ENCODE measurements at regions not wholly inside any gene's neighbourhood (a gene's known extent, or its start where the extent isn't known, plus 50 kb on each side); places are given as distances from the start of the nearest gene placed in this dataset.

- no peak overlapping the region for H3K4me3 ChIP-seq (ENCODE audit: low read length)
- H3K36me3 ChIP-seq (ENCODE audit: insufficient read depth, low read length), result no peaks in the 10 kb centered on the region
- no peak overlapping the region for H3K9ac ChIP-seq (ENCODE audit: low read depth, low read length)
- no peaks in the 10 kb centered on the region for H3K27me3 ChIP-seq (ENCODE audit: control insufficient read depth, insufficient read depth, low read length)
- no peak overlapping the region for H3K4me2 ChIP-seq (ENCODE audit: low read length)
- H3K9me3 ChIP-seq (replicated peaks; ENCODE audit: low read length), result no peaks in the 10 kb centered on the region
- H3K4me1 ChIP-seq (ENCODE audit: control insufficient read depth, insufficient read depth, low read length), result peaks cover 6% of the 10 kb centered on the region
These were observed 216.0 kb upstream of the NEGR1 start for GRCh38 chr1:72498371-72498770.

DNA sequence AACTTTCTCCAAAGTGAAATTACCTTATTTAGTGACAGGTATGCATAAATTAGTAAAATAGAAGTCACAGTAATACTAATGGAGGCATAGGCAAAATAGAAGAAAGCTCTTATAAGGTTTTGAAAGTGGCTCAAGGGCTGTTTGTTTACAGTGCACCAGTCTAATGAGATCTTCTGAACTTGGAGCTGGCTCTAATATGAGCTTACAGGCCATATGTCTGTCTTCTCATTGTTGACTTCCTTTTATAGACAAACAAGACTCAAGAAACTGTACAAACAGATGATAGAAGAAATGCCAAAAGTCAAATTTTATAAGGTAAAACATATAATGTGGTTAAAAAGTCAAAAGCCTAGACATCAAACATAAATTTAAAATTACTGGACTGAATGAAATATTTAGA lies 207.5 kb upstream of the NEGR1 start:
- Histone ChIP-seq H3K4me2 (ENCODE audit: low read length) (no peak overlapping the region), H3K9me3 (replicated peaks; ENCODE audit: low read length) (no peaks in the 10 kb centered on the region), H3K9ac (ENCODE audit: low read depth, low read length) (no peak overlapping the region), H3K27me3 (ENCODE audit: control insufficient read depth, insufficient read depth, low read length) (no peaks in the 10 kb centered on the region), H3K36me3 (ENCODE audit: insufficient read depth, low read length) (no peaks in the 10 kb centered on the region), H3K4me1 (ENCODE audit: control insufficient read depth, insufficient read depth, low read length) (no peaks in the 10 kb centered on the region), H3K4me3 (ENCODE audit: low read length) (no peak overlapping the region)

DNA sequence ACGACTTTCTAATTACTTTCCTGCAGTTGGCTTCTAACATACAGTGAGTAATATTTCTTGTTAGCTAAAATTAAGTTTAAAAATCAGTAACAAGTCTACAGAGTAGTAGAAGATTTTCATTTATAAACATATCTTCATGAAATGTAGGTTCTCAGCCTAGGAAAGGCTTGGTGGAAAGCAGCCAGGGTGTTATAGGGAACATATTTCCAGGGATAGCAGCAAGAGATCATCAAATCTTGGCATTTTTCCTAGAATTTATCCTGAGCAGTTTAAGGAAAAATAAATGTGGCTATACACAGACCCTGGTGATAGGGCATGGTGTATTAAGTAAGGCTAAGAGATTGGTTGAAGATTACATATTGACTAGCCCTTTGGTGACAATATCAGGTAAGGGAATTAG lies 203.5 kb upstream of the NEGR1 start:
- H3K4me1 ChIP-seq (ENCODE audit: control insufficient read depth, insufficient read depth, low read length), result no peaks in the 10 kb centered on the region
- no peaks in the 10 kb centered on the region for H3K27me3 ChIP-seq (ENCODE audit: control insufficient read depth, insufficient read depth, low read length)
- H3K4me2 ChIP-seq (ENCODE audit: low read length), result no peak overlapping the region

GRCh38 chr1:72483846-72484357 lies 201.6 kb upstream of the NEGR1 start:
- no peaks in the 10 kb centered on the region for H3K4me1 ChIP-seq (ENCODE audit: control insufficient read depth, insufficient read depth, low read length)
- no peak overlapping the region for H3K4me3 ChIP-seq (ENCODE audit: low read length)
- no peak overlapping the region for H3K4me2 ChIP-seq (ENCODE audit: low read length)
- no peaks in the 10 kb centered on the region for H3K36me3 ChIP-seq (ENCODE audit: insufficient read depth, low read length)
- H3K9ac ChIP-seq (ENCODE audit: low read depth, low read length), result no peak overlapping the region
- no peaks in the 10 kb centered on the region for H3K27me3 ChIP-seq (ENCODE audit: control insufficient read depth, insufficient read depth, low read length)
- no peaks in the 10 kb centered on the region for H3K9me3 ChIP-seq (replicated peaks; ENCODE audit: low read length)

More for the DNA sequence above, 203.5 kb upstream of the NEGR1 start:
- no peaks in the 10 kb centered on the region for H3K9me3 ChIP-seq (replicated peaks; ENCODE audit: low read length)
- H3K9ac ChIP-seq (ENCODE audit: low read depth, low read length), result no peak overlapping the region
- no peak overlapping the region for H3K4me3 ChIP-seq (ENCODE audit: low read length)
- H3K36me3 ChIP-seq (ENCODE audit: insufficient read depth, low read length), result no peaks in the 10 kb centered on the region

DNA sequence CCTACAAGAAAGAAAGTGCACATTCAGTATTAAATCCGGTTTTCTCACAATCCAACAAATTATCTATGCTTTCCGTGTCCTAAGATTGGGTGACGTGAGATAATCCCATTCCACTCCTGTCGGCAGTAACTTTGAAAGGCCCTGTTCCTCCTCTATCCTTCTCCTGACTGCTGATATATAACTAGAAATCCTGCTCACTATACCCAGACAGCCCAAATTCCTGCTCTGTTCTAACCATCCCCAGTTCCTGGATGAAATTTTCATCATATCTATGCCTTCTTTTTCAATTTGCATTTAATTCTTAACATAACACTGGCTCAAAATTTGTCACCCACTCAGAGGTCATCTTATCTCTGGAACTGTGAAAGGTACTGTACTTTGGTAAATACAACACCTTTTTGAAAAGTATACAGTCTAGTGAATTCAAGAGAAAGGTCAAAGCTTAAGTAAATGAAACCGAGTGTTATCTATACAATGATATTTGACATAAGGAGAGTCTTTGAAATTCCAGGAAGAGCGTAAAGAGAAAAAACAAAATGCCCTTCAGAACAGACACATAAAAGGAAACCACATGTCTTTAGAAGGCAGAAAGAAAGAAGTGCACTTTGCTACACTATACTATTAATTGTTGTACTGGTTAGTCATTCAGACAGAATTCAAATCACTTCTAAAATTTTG lies 200.5 kb upstream of the NEGR1 start:
- H3K27me3 ChIP-seq (ENCODE audit: control insufficient read depth, insufficient read depth, low read length), result no peaks in the 10 kb centered on the region
- H3K9ac ChIP-seq (ENCODE audit: low read depth, low read length), result no peak overlapping the region
- no peaks in the 10 kb centered on the region for H3K4me1 ChIP-seq (ENCODE audit: control insufficient read depth, insufficient read depth, low read length)
- H3K4me2 ChIP-seq (ENCODE audit: low read length), result no peak overlapping the region
- no peaks in the 10 kb centered on the region for H3K9me3 ChIP-seq (replicated peaks; ENCODE audit: low read length)
- no peak overlapping the region for H3K4me3 ChIP-seq (ENCODE audit: low read length)
- no peaks in the 10 kb centered on the region for H3K36me3 ChIP-seq (ENCODE audit: insufficient read depth, low read length)

- no peaks in the 10 kb centered on the region for H3K36me3 ChIP-seq (ENCODE audit: insufficient read depth, low read length)
- no peak overlapping the region for H3K4me3 ChIP-seq (ENCODE audit: low read length)
- no peak overlapping the region for H3K9ac ChIP-seq (ENCODE audit: low read depth, low read length)
- no peaks in the 10 kb centered on the region for H3K9me3 ChIP-seq (replicated peaks; ENCODE audit: low read length)
- H3K27me3 ChIP-seq (ENCODE audit: control insufficient read depth, insufficient read depth, low read length), result no peaks in the 10 kb centered on the region
- H3K4me2 ChIP-seq (ENCODE audit: low read length), result no peak overlapping the region
- no peaks in the 10 kb centered on the region for H3K4me1 ChIP-seq (ENCODE audit: control insufficient read depth, insufficient read depth, low read length)
These were observed 199.2 kb upstream of the NEGR1 start for GRCh38 chr1:72481420-72481970.

- Histone ChIP-seq H3K27me3 (ENCODE audit: control insufficient read depth, insufficient read depth, low read length) (no peaks in the 10 kb centered on the region), H3K9me3 (replicated peaks; ENCODE audit: low read length) (no peaks in the 10 kb centered on the region), H3K9ac (ENCODE audit: low read depth, low read length) (no peak overlapping the region), H3K4me2 (ENCODE audit: low read length) (no peak overlapping the region), H3K4me1 (ENCODE audit: control insufficient read depth, insufficient read depth, low read length) (no peaks in the 10 kb centered on the region), H3K4me3 (ENCODE audit: low read length) (no peak overlapping the region), H3K36me3 (ENCODE audit: insufficient read depth, low read length) (no peaks in the 10 kb centered on the region)
These were observed 184.0 kb upstream of the NEGR1 start for GRCh38 chr1:72466376-72466775.

- Histone ChIP-seq H3K4me3 (ENCODE audit: low read length) (no peak overlapping the region), H3K9me3 (replicated peaks; ENCODE audit: low read length) (no peaks in the 10 kb centered on the region), H3K4me2 (ENCODE audit: low read length) (no peak overlapping the region), H3K27me3 (ENCODE audit: control insufficient read depth, insufficient read depth, low read length) (no peaks in the 10 kb centered on the region), H3K36me3 (ENCODE audit: insufficient read depth, low read length) (no peaks in the 10 kb centered on the region), H3K4me1 (ENCODE audit: control insufficient read depth, insufficient read depth, low read length) (no peaks in the 10 kb centered on the region), H3K9ac (ENCODE audit: low read depth, low read length) (no peak overlapping the region)
These were observed 180.0 kb upstream of the NEGR1 start for GRCh38 chr1:72462186-72462905.

- H3K36me3 ChIP-seq (ENCODE audit: insufficient read depth, low read length), result no peaks in the 10 kb centered on the region
- H3K4me1 ChIP-seq (ENCODE audit: control insufficient read depth, insufficient read depth, low read length), result peaks cover 40% of the 10 kb centered on the region
- peak overlapping the region; percentile 5 for H3K4me2 ChIP-seq (ENCODE audit: low read length)
- no peak overlapping the region for H3K4me3 ChIP-seq (ENCODE audit: low read length)
- H3K9me3 ChIP-seq (replicated peaks; ENCODE audit: low read length), result no peaks in the 10 kb centered on the region
- H3K9ac ChIP-seq (ENCODE audit: low read depth, low read length), result no peak overlapping the region
- H3K27me3 ChIP-seq (ENCODE audit: control insufficient read depth, insufficient read depth, low read length), result no peaks in the 10 kb centered on the region
These were observed 159.9 kb upstream of the NEGR1 start for GRCh38 chr1:72442262-72442661.

DNA sequence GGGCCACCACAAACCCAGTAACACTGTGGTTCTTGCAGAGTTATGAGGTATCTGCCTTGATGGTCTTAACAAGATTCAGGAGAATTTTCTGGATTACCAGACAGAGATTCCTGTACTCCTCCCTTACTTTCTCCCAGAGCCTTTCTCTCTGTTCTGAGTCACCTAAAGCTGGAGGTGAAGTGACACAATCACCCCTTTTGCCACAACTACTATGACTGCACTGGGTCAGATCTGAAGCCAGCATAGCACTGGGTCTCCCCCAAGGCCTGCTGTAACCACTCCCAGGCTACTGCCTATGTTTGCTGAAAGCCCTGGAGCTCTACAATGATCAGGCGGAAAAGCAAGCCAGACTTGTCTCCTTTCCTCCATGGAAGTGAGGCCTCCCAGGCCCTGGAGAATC lies 156.7 kb upstream of the NEGR1 start:
- Histone ChIP-seq H3K36me3 (ENCODE audit: insufficient read depth, low read length) (no peaks in the 10 kb centered on the region), H3K4me2 (ENCODE audit: low read length) (peak overlapping the region; percentile 35), H3K9me3 (replicated peaks; ENCODE audit: low read length) (no peaks in the 10 kb centered on the region), H3K27me3 (ENCODE audit: control insufficient read depth, insufficient read depth, low read length) (no peaks in the 10 kb centered on the region), H3K4me1 (ENCODE audit: control insufficient read depth, insufficient read depth, low read length) (peaks cover 45% of the 10 kb centered on the region), H3K9ac (ENCODE audit: low read depth, low read length) (peak overlapping the region; percentile 33), H3K4me3 (ENCODE audit: low read length) (peak overlapping the region; percentile 23)

DNA sequence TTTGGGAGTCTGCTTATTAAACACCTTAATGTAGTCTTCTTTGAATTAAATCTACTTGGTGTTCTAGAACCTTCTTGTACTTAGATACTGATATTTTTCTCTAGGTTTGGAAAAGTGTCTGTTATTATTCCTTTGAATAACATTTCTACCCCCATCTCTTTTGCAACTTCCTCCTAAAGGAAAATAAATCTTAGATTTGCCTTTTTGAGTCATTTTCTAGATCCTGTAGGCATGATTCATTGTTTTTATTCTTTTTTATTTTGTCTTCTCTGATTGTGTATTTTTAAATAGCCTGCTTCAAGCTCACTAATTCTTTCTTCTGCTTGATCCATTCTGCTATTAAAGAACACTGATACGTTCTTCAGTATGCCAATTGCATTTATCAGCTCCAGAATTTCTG lies 155.9 kb upstream of the NEGR1 start:
- H3K9me3 ChIP-seq (replicated peaks; ENCODE audit: low read length), result no peaks in the 10 kb centered on the region
- no peaks in the 10 kb centered on the region for H3K27me3 ChIP-seq (ENCODE audit: control insufficient read depth, insufficient read depth, low read length)
- peak overlapping the region; percentile 29 for H3K9ac ChIP-seq (ENCODE audit: low read depth, low read length)
- H3K4me2 ChIP-seq (ENCODE audit: low read length), result peak overlapping the region; percentile 35
- H3K4me3 ChIP-seq (ENCODE audit: low read length), result no peak overlapping the region
- H3K36me3 ChIP-seq (ENCODE audit: insufficient read depth, low read length), result no peaks in the 10 kb centered on the region
- H3K4me1 ChIP-seq (ENCODE audit: control insufficient read depth, insufficient read depth, low read length), result peaks cover 45% of the 10 kb centered on the region
